T-helper 2 cell treated with Interferon-gamma antibody and Interleukin-4, amounts not matched to agents 5 μg/mL and 100 μg/mL, for 36 hours (primary cell): ENCODE measurements at regions not wholly inside any gene's neighbourhood (a gene's known extent, or its start where the extent isn't known, plus 50 kb on each side); places are given as distances from the start of the nearest gene placed in this dataset.

Experiments used
- DNase-seq: peaks from one replicate; pipeline ENCODE4 v3.0.0; 2021; ENCODE audit warnings: low spot score
- H3K27ac Mint-ChIP-seq: one replicate; pipeline ENCODE4 v1.8.0; 2021; ENCODE audit warnings: mild to moderate bottlenecking, mixed read lengths
- H3K27me3 Mint-ChIP-seq: one replicate; pipeline ENCODE4 v1.8.0; 2021; ENCODE audit warnings: low read depth, mixed read lengths
- H3K36me3 Mint-ChIP-seq: one replicate; pipeline ENCODE4 v1.8.0; 2021; ENCODE audit warnings: low read depth, mixed read lengths
- H3K4me1 Mint-ChIP-seq: one replicate; pipeline ENCODE4 v1.8.0; 2021; ENCODE audit warnings: low read depth, mixed read lengths
- H3K4me3 Mint-ChIP-seq: one replicate; pipeline ENCODE4 v1.8.0; 2022; ENCODE audit warnings: mild to moderate bottlenecking, moderate library complexity, mixed read lengths
- H3K9me3 Mint-ChIP-seq: one replicate; pipeline ENCODE4 v1.8.0; 2021; ENCODE audit warnings: mixed read lengths

DNA sequence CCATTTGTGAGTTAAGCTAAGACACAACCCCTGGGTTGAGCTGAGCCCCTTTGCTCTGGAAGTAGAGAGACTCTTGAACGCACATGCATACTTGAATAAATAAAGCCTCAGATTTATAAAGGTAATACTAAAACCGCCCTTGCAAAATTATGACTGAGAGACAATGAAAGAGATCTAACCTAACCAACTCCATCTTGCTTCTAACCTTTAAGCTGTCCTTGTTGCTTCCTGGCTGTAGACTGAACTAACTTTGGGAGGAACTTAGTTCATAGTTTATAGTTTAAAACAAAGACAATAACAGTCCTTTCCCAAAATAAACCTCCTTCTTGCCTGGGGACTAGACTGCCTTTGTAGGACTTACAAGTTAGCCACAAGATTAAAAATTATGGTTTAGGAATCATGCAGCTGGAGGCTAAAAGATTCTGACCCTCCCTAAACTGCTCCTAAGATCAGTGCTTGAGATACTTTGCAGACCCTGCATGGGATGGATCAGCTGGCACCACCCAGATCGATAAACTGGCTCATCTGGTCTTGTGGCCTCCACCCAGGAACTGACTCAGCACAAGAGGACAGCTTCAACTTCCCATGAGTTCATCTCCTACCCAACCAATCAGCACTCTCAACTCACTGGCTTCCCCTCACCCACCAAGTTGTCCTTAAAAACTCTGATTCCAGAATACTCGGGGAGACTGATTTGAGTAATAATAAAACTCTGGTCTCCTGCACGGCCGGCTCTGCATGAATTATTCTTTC, 240.2 kb upstream of the SLC14A2 start:
- no peak for DNase-seq
- Mint-ChIP-seq H3K9me3 (no peaks in the 10 kb centered on the region), H3K4me3 (no peak overlapping the region), H3K27ac (no peak overlapping the region), H3K4me1 (peaks cover 3% of the 10 kb centered on the region), H3K27me3 (peaks cover 20% of the 10 kb centered on the region), H3K36me3 (no peaks in the 10 kb centered on the region)

DNA sequence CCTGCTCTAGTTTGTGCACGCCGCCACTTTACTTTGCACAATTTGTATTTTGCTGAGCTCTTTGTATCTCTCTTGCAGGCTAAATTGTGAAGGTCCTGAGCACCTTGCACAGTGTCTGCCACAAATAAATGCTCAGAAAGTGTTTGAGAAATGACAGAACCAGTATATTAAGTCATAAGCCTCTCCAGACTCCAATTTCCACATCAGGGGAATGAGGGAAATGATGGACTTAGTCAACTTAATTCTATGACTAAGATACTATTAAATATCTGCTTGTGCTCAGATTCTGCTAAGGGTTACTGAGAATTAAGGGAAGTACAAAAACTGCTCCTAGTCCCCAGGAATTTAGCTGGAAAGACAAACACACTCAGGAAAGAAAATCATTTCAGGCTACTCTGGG, 239.1 kb upstream of the SLC14A2 start:
- Mint-ChIP-seq H3K4me3 (no peak overlapping the region), H3K36me3 (no peaks in the 10 kb centered on the region), H3K4me1 (peaks cover 3% of the 10 kb centered on the region), H3K27me3 (peaks cover 20% of the 10 kb centered on the region), H3K27ac (no peak overlapping the region), H3K9me3 (no peaks in the 10 kb centered on the region)
- DNase-seq: no peak

DNA sequence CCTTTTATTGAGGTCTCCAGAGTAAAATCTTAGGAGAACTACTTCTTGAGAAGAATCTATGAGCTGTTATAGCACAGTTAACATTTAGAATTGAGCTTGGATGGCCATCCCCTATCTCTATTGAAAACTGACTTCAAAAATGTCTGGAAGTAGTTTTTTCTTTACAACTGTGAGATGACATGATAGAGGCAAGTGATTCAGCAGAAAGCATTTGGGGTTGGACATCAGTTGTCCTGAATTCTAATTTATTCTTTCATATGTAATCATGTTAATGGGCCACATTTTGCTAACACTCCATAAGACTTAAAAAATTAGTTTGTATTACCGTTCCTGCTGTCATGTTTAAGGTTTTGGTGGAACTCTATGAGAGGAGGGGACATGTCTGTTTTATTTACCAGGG, 237.0 kb upstream of the SLC14A2 start:
- H3K4me1 Mint-ChIP-seq: peaks cover 3% of the 10 kb centered on the region
- H3K36me3 Mint-ChIP-seq: no peaks in the 10 kb centered on the region
- no peak overlapping the region for H3K4me3 Mint-ChIP-seq
- H3K9me3 Mint-ChIP-seq: no peaks in the 10 kb centered on the region
- peaks cover 17% of the 10 kb centered on the region for H3K27me3 Mint-ChIP-seq
- no peak for DNase-seq
- H3K27ac Mint-ChIP-seq: no peak overlapping the region

DNA sequence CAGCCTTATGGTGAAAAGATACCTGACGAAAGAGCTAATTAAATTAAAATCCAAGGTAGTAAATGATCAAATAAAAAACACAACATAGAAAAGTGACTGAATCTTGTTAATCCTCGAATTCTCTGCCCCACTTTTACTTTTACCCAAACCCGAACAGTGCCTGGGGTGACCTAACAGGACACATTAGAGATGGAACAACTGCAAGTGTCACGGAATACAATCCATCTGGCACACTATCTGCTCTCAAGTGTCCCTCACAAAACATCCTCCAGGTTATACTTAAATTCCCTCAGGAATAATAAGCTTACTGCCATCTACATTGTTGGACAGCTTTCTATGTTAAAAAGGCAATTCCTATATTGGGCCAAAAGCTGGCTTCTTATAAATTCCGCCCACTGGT, 236.3 kb upstream of the SLC14A2 start:
- H3K4me3 Mint-ChIP-seq: no peak overlapping the region
- no peak for DNase-seq
- no peak overlapping the region for H3K27ac Mint-ChIP-seq
- H3K36me3 Mint-ChIP-seq: no peaks in the 10 kb centered on the region
- H3K9me3 Mint-ChIP-seq: no peaks in the 10 kb centered on the region
- H3K4me1 Mint-ChIP-seq: peaks cover 3% of the 10 kb centered on the region
- peaks cover 16% of the 10 kb centered on the region for H3K27me3 Mint-ChIP-seq

DNA sequence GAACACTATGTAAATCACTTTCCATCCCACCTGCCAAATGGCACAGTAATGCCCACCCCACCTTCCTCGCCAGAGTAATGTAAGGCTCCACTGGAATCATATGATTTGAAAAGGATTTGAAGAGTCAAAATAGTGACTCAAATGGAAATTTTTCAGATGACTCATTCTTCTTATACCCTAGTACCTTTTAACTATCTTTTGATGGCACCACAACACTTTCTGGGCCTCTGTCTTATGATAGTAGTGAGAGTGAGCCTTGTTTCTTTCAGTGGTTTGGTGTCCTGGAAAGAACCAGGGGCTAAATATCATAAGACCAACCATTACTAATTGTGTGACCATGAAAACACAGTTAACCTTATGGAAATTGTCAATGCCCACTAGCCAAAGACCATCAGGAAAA, 235.4 kb upstream of the SLC14A2 start:
- Mint-ChIP-seq H3K9me3 (no peaks in the 10 kb centered on the region), H3K36me3 (no peaks in the 10 kb centered on the region), H3K27me3 (peaks cover 20% of the 10 kb centered on the region), H3K4me3 (no peak overlapping the region), H3K4me1 (peaks cover 3% of the 10 kb centered on the region), H3K27ac (no peak overlapping the region)
- DNase-seq: no peak

DNA sequence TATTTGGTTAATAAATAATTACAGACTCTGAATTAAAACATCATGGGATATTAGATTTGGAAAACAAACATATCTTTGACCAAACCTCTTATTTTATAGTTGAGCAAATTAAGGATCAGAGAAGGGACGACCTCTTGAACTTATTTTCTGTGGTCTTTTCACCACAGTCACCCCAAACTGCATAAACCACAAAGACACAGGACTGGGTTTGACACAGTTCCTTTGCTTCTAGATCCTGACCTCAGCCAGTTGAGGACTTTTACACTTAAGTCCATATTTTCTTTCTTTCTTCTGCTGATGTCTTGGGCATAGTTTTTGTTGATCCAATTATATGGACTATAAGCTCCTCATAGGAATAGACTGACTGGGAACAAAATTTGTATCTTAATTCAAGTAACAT, 234.0 kb upstream of the SLC14A2 start:
- DNase-seq: no peak
- Mint-ChIP-seq H3K36me3 (no peaks in the 10 kb centered on the region), H3K4me3 (no peak overlapping the region), H3K27ac (no peak overlapping the region), H3K4me1 (no peaks in the 10 kb centered on the region), H3K27me3 (peaks cover 25% of the 10 kb centered on the region), H3K9me3 (no peaks in the 10 kb centered on the region)

DNA sequence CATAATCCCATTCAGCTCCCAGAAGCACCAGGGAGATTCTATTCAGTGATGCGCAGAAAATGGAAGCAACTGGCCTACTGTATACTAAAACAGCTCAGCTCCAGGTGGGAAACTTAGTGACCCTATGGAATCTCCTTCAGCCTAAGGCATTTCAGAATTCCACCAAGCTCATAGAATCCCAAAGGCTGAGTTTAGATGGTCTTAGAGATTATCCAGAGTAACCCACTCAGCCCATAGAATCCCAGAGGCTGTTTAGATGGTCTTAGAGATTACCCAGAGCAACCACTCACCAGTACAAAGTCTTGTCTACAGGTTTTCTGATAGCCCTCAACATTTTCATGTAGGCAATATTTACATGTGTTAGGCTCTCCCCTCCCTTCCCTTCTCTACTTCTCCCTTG, 232.0 kb upstream of the SLC14A2 start:
- Mint-ChIP-seq H3K36me3 (no peaks in the 10 kb centered on the region), H3K4me1 (no peaks in the 10 kb centered on the region), H3K27me3 (peaks cover 12% of the 10 kb centered on the region), H3K9me3 (no peaks in the 10 kb centered on the region), H3K4me3 (no peak overlapping the region), H3K27ac (no peak overlapping the region)
- DNase-seq: no peak

DNA sequence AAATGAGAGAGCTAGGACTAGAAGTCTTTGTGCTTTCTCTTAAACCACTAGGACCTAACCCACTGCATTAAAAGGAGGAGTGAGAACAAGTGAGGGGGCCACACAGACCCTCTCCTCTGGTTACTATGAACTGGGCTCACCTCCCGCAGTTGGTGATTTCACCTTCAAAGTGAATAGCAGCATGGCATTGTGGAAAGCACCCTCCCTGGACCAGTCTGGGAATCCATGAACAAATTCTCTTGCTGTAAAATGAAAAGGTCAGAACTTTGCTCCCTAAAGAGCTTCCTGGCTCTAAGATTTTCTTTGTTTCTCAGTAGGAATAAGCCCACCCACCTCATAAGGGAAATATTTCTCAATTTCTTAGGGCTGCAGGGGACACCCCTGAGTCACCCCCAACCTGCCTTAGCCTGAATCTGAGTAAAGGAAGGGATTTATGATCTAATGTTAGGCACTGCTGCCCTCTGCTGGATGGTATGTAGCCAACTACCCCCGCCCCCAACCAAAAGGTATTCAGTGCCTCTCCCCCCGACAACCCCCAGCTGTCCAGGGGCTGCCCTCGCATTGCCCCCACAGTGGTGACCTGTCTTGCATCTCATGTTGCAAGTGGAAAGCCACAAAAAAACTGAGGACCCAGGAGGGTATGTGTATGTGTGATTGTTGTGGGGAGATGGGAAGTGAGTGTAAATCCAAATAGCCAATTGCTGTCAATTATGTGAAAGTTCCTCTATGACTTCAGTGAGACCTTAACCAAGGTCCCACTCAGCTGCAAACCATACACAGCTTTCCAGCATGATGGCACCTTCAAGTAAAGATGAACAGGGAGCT, 230.9 kb upstream of the SLC14A2 start:
- H3K4me3 Mint-ChIP-seq: no peak overlapping the region

DNA sequence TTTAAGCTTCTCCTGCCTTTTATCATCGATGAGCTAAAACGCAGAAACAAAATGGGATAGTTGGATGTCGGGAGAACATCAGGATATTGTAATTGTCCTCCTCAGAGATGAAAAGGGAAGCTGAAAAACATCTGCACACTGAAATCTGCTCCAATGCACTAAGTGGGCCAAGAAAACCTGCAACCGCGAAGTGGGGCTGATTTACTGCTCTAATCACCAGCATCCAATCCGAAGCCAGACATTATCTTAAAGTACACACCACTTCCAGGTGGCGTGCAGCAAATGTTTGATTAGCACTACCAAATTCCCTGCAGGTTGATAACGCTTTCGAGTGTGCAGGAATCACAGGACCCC, 230.3 kb upstream of the SLC14A2 start:
- no peak overlapping the region for H3K27ac Mint-ChIP-seq

More for the DNA sequence above, 230.9 kb upstream of the SLC14A2 start:
- peaks cover 8% of the 10 kb centered on the region for H3K27me3 Mint-ChIP-seq
- no peaks in the 10 kb centered on the region for H3K9me3 Mint-ChIP-seq
- peak; percentile 13 for DNase-seq
- H3K36me3 Mint-ChIP-seq: no peaks in the 10 kb centered on the region
- no peaks in the 10 kb centered on the region for H3K4me1 Mint-ChIP-seq
- no peak overlapping the region for H3K27ac Mint-ChIP-seq

DNA sequence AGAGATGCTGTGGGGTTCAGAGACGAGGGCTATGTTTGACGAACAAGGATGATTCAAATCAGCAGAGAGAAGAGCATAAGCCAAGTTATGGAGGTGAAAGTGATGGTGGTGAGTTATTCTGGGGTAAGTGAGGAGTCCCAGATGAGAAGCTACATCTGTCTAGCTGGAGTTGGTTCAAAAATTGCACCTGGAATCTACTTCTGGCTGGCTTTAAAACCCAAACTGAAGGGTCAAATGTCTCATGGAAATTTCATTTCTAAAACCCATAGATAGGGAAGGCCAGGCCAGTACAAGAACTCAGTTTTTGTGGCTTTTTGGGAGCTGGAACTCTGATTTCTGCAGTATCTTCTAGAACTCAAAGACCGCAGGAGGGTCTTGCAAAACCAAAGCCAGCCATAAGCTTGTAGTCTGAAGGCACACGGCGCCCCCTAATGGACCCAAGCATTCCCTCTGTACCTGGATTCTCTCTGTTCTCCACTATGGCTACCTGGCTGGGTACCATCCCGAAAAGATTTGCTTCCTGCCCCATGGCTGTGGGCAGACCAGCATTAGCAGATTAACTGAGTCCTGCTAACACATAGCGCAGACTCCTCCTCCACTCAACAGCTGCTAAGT, 229.1 kb upstream of the SLC14A2 start:
- Mint-ChIP-seq H3K4me3 (no peak overlapping the region), H3K4me1 (no peaks in the 10 kb centered on the region), H3K27ac (no peak overlapping the region), H3K36me3 (no peaks in the 10 kb centered on the region), H3K9me3 (no peaks in the 10 kb centered on the region), H3K27me3 (peaks cover 8% of the 10 kb centered on the region)
- no peak for DNase-seq

More for the DNA sequence above, 230.3 kb upstream of the SLC14A2 start:
- Mint-ChIP-seq H3K27me3 (peaks cover 8% of the 10 kb centered on the region), H3K9me3 (no peaks in the 10 kb centered on the region), H3K36me3 (no peaks in the 10 kb centered on the region), H3K4me3 (no peak overlapping the region), H3K4me1 (no peaks in the 10 kb centered on the region)
- DNase-seq: no peak

DNA sequence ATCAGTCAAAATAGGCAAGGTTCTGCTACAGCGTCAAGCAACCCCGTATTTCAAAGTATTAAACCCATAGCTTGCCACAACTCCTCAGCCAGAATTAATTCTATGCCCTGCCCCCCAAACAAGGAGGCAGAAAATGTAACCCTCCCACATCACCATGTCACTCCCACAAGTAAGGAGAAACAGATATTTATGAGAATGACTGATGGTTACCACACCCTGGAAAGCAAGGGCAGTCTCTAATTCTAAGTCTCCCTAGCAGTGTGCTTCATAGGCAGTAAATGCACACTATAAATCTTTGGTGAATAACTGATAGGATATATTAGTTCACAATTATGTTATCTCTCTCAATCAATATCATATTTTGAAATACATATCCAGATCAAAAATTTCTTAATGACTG, 228.0 kb upstream of the SLC14A2 start:
- H3K27me3 Mint-ChIP-seq: peaks cover 8% of the 10 kb centered on the region
- H3K9me3 Mint-ChIP-seq: no peaks in the 10 kb centered on the region
- no peaks in the 10 kb centered on the region for H3K4me1 Mint-ChIP-seq
- H3K27ac Mint-ChIP-seq: no peak overlapping the region
- H3K4me3 Mint-ChIP-seq: no peak overlapping the region
- no peaks in the 10 kb centered on the region for H3K36me3 Mint-ChIP-seq
- DNase-seq: no peak

DNA sequence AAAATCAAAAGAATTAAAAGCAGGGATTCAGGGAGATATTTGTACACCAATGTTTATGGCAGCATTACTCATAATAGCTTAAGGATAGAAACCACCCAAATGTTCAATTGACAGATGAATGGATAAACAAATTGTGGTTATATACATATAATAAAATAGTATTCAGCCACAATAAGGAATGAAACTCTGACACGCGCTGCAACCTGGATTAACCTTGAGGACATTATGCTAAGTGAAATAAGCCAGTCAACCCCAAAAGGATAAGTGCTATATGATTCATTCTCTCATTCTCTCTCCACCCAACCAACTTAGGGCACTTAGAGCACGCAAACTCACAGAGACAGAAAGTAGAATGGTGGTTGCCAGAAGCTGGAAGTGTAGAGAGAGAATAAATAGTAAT, 216.8 kb upstream of the SLC14A2 start:
- no peaks in the 10 kb centered on the region for H3K9me3 Mint-ChIP-seq
- DNase-seq: no peak
- H3K4me1 Mint-ChIP-seq: no peaks in the 10 kb centered on the region
- H3K36me3 Mint-ChIP-seq: no peaks in the 10 kb centered on the region
- H3K27me3 Mint-ChIP-seq: peaks cover 2% of the 10 kb centered on the region
- H3K4me3 Mint-ChIP-seq: no peak overlapping the region
- H3K27ac Mint-ChIP-seq: no peak overlapping the region

DNA sequence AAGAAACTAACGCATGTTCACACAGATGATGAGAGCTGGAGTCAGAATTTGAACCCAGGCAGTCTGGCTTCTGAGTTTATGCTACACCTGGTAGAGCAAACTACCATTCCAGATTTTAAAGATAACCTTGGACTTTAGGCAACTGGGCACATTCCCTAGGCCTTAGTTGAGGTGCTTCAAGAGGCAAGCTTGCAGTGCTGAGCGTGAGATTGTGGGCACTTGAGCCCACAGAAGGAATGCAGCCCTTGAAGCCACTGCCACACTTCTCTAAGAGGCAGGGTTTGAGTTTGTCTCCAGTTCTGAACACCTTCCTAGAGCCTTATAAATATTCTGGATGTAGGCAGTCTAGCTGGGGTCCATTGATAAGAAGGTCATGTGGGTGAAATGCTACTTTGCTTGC, 216.1 kb upstream of the SLC14A2 start:
- Mint-ChIP-seq H3K27me3 (peaks cover 2% of the 10 kb centered on the region), H3K27ac (no peak overlapping the region), H3K36me3 (no peaks in the 10 kb centered on the region), H3K4me1 (no peaks in the 10 kb centered on the region), H3K4me3 (no peak overlapping the region), H3K9me3 (no peaks in the 10 kb centered on the region)
- no peak for DNase-seq

DNA sequence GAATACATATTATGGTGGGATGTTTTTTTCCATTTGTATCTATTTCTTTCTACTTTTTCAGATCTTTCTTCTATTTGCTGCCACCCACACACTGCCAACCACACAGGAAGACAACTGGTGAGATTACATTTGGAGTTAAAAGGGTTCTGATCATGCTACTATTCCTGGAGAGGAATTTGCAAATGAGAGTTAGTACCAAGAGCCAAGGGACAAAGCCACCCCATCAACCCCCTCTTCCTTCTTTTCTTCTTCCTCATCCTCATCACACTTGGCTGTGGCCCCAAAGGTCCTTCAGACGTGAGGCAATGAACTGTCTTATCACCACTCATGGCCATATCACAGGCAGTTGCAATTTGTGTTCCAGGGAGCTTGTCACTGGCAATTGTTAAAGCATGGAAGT, 215.6 kb upstream of the SLC14A2 start:
- no peaks in the 10 kb centered on the region for H3K4me1 Mint-ChIP-seq
- H3K4me3 Mint-ChIP-seq: no peak overlapping the region
- no peak for DNase-seq
- H3K9me3 Mint-ChIP-seq: no peaks in the 10 kb centered on the region
- H3K27me3 Mint-ChIP-seq: peaks cover 2% of the 10 kb centered on the region
- H3K36me3 Mint-ChIP-seq: no peaks in the 10 kb centered on the region
- no peak overlapping the region for H3K27ac Mint-ChIP-seq
